IPS-15b (cell line): ENCODE measurements at regions not wholly inside any gene's neighbourhood (a gene's known extent, or its start where the extent isn't known, plus 50 kb on each side); places are given as distances from the start of the nearest gene placed in this dataset.
"Not testable (repeated sequence)": the region's sequence is repeated elsewhere in the genome, so short reads cannot be mapped to it uniquely, and the experiment has no call there.

ENCODE experiments used
- H3K27me3 ChIP-seq: one replicate; pipeline ENCODE4 v1.6.1; 2013; ENCODE audit warnings: low read length; ENCODE audit not compliant: control insufficient read depth, insufficient read depth
- H3K36me3 ChIP-seq: one replicate; pipeline ENCODE4 v1.6.1; 2013; ENCODE audit warnings: low read length; ENCODE audit not compliant: control insufficient read depth, insufficient read depth
- H3K4me1 ChIP-seq: one replicate; pipeline ENCODE4 v1.6.1; 2013; ENCODE audit warnings: mild to moderate bottlenecking, low read length; ENCODE audit not compliant: control insufficient read depth, insufficient read depth
- H3K4me3 ChIP-seq: one replicate; pipeline ENCODE4 v1.5.1; 2013; ENCODE audit warnings: low read depth, low read length
- H3K9ac ChIP-seq: one replicate; pipeline ENCODE4 v1.6.1; 2013; ENCODE audit warnings: low read depth, mild to moderate bottlenecking, low read length
- H3K9me3 ChIP-seq: one replicate; pipeline ENCODE4 v1.6.1; 2013; ENCODE audit warnings: mild to moderate bottlenecking, low read length; ENCODE audit not compliant: control insufficient read depth, insufficient read depth

DNA sequence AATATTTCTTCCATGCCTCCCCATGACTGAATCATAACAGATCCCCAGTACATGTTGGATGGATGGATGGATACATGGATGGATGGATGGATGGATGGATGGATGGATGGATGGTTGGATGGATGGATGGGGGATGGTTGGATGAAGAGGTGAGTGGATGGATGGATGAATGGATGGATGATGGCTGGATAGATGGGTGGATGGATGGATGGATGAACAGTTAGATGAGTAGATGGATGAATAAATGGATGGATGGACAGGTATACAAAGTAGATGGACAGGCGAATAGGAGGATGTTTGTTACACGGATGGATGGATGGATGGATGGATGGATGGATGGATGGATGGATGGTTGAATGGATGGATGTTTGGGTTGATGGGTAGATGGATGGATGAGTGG is 120.0 kb upstream of the HAND1 start:
- Histone ChIP-seq H3K36me3 (no peaks in the 10 kb centered on the region), H3K9me3 (no peaks in the 10 kb centered on the region), H3K4me3 (no peak overlapping the region), H3K9ac (no peak overlapping the region), H3K4me1 (no peaks in the 10 kb centered on the region), H3K27me3 (peaks cover 10% of the 10 kb centered on the region)

DNA sequence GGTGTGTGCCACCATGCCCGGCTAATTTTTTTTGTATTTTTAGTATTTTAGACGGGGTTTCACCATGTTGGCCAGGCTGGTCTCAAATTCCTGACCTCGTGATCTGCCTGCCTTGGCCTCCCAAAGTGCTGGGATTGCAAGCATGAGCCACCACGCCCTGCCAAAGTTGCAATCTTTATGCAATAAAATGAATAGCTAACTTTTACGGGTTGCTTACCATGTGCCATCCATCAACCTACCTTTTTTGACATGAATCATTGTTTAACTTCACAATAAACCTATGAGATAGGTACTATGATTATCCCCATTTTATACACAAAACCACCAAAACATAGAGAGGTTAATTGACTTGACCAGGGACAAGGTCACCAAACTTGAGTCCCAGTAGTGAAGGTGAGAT is 118.8 kb upstream of the HAND1 start:
- not testable (repeated sequence) for H3K4me3 ChIP-seq, H3K27me3 ChIP-seq, H3K9ac ChIP-seq, H3K36me3 ChIP-seq, H3K4me1 ChIP-seq, H3K9me3 ChIP-seq

DNA sequence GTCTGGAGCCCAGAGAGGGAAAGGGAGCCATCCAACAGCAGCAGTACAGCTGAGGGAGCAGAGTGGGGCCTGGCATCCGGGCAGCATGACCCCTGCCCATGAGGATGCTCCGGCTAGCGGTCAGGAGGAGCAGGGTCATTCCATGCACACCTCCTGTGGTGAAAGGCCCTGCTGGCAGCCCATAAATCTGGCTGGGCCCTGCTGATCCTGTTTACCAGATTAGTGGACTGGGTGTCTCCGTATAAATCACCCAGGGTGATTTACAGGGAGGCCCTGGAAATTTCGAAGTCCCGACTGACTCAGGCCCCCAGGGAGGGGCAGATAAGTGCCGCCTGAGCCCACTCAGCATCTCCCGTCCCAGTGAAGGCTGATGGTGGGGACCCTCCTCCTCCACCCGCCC is 117.6 kb upstream of the HAND1 start:
- Histone ChIP-seq H3K9ac (no peak overlapping the region), H3K27me3 (no peaks in the 10 kb centered on the region), H3K9me3 (no peaks in the 10 kb centered on the region), H3K4me1 (no peaks in the 10 kb centered on the region), H3K4me3 (no peak overlapping the region), H3K36me3 (no peaks in the 10 kb centered on the region)

DNA sequence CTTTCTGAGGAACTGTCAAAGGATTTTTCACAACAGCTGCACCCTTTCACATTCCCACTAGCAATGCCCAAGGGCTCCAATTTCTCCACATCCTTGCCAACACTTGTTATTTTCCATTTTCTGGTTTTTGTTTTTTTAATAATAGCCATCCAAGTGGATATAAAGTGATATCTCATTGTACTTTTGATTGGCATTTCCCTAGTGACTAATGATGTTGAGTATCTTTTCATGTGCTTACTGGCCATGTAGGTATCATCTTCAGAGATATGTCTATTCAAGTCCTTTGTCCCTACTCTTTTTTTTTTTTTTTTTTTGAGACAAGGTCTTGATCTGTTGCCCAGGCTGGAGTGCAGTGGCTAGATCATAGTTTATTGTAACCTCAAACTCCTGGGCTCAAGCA is 115.8 kb upstream of the HAND1 start:
- Histone ChIP-seq H3K9me3 (no peaks in the 10 kb centered on the region), H3K4me1 (no peaks in the 10 kb centered on the region), H3K36me3 (no peaks in the 10 kb centered on the region), H3K27me3 (no peaks in the 10 kb centered on the region), H3K4me3 (no peak overlapping the region), H3K9ac (no peak overlapping the region)

DNA sequence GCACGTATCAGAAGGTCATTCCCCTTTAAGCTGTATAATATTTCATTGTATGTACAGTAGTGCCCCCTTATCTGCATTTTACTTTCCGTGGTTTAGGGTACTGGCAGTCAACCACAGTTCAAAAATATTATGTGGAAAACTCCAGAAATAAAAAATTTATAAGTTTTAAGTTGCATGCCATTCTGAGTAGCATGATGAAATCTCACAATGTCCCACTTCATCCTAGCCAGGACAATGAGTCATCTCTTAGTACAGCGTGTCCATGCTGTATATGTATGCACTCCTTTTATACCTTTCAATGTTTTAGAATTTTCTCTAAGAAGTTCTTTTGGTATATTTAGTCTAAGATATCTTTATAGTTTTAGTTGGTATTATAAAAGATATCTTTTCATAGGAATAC is 115.0 kb upstream of the HAND1 start:
- H3K9ac ChIP-seq, result no peak overlapping the region
- H3K4me3 ChIP-seq, result no peak overlapping the region
- H3K27me3 ChIP-seq, result no peaks in the 10 kb centered on the region
- H3K9me3 ChIP-seq, result no peaks in the 10 kb centered on the region
- H3K36me3 ChIP-seq, result no peaks in the 10 kb centered on the region
- no peaks in the 10 kb centered on the region for H3K4me1 ChIP-seq

DNA sequence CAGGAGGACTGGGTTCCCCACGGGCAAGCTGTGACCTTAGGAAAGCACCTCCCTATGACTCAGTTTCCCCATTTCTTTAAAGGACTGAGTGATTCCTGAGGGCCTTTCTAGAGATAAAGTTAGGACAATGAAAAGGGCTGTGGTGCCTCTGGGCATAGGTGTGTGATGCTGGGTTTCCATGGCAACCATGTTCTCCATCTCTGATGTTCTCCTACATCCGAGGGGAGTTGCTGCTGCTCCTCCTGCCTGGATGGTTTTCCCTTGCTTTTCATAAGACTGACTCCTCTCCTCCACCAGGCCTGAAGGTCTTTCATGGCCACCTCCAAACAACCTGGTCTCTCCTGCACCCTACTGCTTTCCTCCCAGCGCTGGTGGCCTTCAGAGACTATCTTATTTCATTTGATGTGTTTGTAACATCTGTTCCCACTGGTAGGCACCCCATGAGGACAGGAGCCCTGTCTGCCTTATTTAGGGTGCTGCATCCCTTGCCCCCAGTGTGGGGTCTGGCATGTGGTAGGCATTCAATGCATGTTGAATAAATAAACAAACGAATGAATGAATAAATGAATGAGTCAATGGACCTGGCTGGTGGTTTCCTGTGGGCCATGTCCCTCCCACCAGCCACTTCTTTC is 112.2 kb upstream of the HAND1 start:
- H3K27me3 ChIP-seq, result no peaks in the 10 kb centered on the region
- no peaks in the 10 kb centered on the region for H3K4me1 ChIP-seq
- no peak overlapping the region for H3K9ac ChIP-seq
- H3K4me3 ChIP-seq, result no peak overlapping the region
- no peaks in the 10 kb centered on the region for H3K36me3 ChIP-seq
- no peaks in the 10 kb centered on the region for H3K9me3 ChIP-seq

DNA sequence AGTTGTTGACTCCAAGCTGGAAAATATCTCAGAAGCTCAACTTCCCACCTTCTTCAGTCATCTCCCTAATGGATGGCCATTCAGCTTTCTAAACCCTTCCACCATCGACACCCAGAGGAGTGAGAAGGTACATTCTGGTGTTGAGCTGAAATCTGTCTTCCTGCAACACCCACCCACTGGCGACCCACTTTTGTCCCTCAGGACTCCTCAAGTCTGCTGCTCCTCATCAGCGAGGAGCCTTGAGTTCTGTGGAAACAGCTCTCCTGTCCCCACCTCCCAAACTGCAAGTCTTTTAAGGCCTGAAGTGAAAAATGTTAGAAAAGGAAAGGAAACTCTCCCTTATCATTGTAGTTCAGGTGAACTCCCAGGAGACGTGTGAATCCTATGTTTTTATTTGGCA is 111.5 kb upstream of the HAND1 start:
- Histone ChIP-seq H3K36me3 (no peaks in the 10 kb centered on the region), H3K4me1 (no peaks in the 10 kb centered on the region), H3K4me3 (no peak overlapping the region), H3K9me3 (no peaks in the 10 kb centered on the region), H3K27me3 (no peaks in the 10 kb centered on the region), H3K9ac (no peak overlapping the region)

DNA sequence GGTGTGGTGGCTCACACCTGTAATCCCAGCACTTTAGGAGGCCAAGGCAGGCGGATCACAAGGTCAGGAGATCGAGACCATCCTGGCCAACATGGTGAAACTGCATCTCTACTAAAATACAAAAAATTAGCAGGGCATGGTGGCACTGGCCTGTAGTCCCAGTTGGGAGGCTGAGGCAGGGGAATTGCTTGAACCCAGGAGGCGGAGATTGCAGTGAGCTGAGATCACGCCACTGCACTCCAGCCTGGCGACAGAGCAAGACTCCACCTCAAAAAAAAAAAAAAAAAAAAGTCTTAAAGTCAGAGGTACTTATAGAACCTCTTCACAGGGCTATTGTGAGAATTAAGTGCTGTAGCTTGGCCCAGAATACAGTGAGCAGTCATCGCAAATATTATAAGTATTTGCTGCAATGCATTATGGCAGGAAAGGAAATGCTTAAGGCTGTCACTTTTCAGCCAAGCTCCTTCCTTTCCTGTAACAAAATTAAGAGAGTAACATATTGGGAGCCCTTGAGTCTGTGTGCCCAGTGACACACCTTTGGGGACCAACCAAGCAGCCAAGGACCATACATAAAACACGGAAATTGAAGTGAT is 110.9 kb upstream of the HAND1 start:
- H3K9ac ChIP-seq, H3K36me3 ChIP-seq, H3K27me3 ChIP-seq, H3K4me3 ChIP-seq, H3K9me3 ChIP-seq, H3K4me1 ChIP-seq: not testable (repeated sequence)

DNA sequence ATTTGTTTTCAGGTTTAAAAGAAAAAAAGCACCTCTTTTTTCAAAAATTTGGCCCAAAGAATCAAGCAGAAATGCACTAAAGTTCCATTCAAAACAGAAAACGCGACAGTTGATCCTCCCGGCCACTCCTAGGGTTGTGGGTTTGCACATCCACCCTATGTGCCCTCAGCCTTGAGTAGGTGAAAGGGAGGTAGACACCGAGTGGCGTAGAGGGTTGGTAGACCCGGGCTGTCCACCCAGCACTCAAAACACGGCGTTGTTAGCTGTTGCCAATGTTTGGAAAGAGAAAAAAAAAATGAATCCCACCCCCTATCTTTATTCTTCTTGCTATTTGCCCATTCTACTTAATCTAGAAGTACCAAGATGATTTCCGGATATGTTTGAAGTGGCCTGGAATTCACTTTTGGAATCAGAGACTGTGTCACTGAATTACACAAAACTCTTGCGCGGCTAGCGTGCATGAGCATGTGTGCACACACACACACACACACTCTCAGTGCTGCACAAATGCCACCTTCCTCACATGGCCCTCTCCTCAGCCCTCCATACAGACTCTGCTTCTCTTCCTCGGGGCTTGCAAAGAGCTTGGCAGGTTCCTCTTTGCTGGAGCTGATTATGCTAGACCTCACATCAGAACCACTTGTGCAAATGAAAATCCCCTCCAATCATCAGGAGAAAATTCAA is 110.2 kb upstream of the HAND1 start:
- Histone ChIP-seq H3K9me3 (no peaks in the 10 kb centered on the region), H3K27me3 (no peaks in the 10 kb centered on the region), H3K9ac (no peak overlapping the region), H3K4me1 (no peaks in the 10 kb centered on the region), H3K36me3 (no peaks in the 10 kb centered on the region), H3K4me3 (no peak overlapping the region)

DNA sequence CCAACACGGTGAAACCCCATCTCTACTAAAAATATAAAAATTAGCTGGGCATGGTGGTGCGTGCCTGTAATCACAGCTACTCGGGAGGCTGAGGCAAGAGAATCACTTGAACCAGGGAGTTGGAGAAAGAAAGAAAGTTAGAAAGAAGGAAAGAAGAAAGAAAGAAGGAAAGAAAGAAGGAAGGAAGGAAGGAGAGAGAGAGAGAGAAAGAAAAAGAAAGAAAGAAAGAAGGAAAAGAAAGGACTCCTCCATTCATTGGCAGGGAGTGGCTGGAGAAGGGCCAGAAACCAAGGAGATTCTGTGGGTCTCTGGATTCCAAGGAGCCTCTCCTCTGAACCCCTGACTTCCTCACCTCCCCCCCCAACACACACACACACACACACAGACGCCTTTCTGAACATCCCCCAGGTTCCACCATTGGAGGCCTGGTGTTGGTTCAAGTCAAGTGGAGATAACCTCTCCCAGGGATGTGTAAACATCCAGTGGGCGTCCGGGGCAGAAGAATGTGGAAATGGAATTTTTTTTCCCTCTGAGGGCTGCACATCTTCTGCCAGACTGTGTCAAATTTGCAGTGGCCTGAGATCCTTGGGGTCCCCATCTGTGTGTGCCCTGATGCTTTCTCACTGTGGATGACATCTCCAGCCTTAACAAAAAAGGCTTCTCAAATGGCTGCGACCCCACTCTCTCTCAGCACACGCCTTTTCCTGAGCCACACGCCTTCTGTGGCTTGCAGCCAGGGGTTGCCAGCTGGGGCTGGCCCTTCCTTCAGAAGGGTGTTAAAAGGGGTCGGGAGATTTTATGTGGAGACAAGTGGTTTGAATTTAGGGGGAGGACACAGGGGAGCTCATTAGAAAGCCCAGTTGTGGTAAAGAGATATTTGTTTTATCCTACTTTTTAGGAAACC is 109.3 kb upstream of the HAND1 start:
- H3K4me3 ChIP-seq, result no peak overlapping the region
- H3K9ac ChIP-seq, result no peak overlapping the region
- H3K36me3 ChIP-seq, result no peaks in the 10 kb centered on the region
- H3K27me3 ChIP-seq, result no peaks in the 10 kb centered on the region
- no peaks in the 10 kb centered on the region for H3K9me3 ChIP-seq
- H3K4me1 ChIP-seq, result no peaks in the 10 kb centered on the region

DNA sequence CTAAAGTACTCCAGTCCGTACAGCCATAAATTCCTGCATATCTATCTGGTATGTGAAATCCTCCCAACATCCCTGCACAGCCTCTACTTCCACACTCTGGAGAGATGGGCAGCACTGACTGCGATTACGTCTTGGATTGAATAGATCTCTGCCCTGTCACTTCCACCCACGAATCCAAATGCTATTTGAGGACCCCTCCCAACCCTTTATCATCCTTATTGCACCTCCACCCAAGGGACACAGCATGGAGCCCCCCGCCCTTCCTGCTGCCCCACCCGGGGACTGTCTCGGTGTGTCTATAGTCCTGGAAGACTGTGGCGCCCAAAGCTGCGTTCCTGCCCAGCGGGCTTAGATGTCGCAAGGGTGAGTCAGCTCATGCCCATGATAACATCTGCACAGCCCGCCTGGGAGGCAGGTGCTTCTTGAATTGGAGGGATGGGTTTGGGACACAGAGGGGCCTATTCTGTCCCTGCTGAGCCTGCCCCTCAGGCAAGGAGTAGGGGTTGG is 105.7 kb upstream of the HAND1 start:
- Histone ChIP-seq H3K9ac (no peak overlapping the region), H3K4me3 (no peak overlapping the region), H3K4me1 (no peaks in the 10 kb centered on the region), H3K9me3 (no peaks in the 10 kb centered on the region), H3K36me3 (no peaks in the 10 kb centered on the region), H3K27me3 (no peaks in the 10 kb centered on the region)
